Cardiac muscle cell (in vitro differentiated cells and primary cell): ENCODE measurements at regions not wholly inside any gene's neighbourhood (a gene's known extent, or its start where the extent isn't known, plus 50 kb on each side); places are given as distances from the start of the nearest gene placed in this dataset.
A peak's percentile ranks its signal among the peaks of the same experiment; 100 is the strongest.
"Not testable (repeated sequence)": the region's sequence is repeated elsewhere in the genome, so short reads cannot be mapped to it uniquely, and the experiment has no call there.

Experiments used
- DNase-seq, 2 donors: peaks; one replicate each; pipeline versions ENCODE4 v3.0.0 to v3.0.0-alpha.2; 2010 to 2017; ENCODE audit warnings: low read depth in 1 of 2, low spot score in 1 of 2
- H3K27ac ChIP-seq: fragments of 200-600 bp; sonication (generic); 2 replicates; pipeline ENCODE4 v1.5.1; 2016
- H3K27me3 ChIP-seq: fragments of 200-600 bp; sonication (generic); 2 replicates; pipeline ENCODE4 v1.6.0; 2016; ENCODE audit warnings: control low read depth
- H3K36me3 ChIP-seq: fragments of 200-600 bp; sonication (generic); 2 replicates; pipeline ENCODE4 v1.5.1; 2016; ENCODE audit warnings: control low read depth
- H3K4me1 ChIP-seq: fragments of 200-600 bp; sonication (generic); 2 replicates; pipeline ENCODE4 v1.8.1; 2017; ENCODE audit warnings: low read depth, mild to moderate bottlenecking, mixed run types
- H3K4me3 ChIP-seq: fragments of 200-600 bp; sonication (generic); 2 replicates; pipeline ENCODE4 v1.5.1; 2016; ENCODE audit warnings: mild to moderate bottlenecking
- H3K9me3 ChIP-seq: fragments of 200-600 bp; sonication (generic); 2 replicates; pipeline ENCODE4 v1.5.1; 2017; ENCODE audit warnings: low read depth, mild to moderate bottlenecking, control low read depth
- TF ChIP-seq, protein P1 (sequence below): IDR thresholded peaks from 2 replicates; pipeline ENCODE4 v1.5.1; 2012; ENCODE audit warnings: low read depth, mild to moderate bottlenecking, low read length

DNA sequence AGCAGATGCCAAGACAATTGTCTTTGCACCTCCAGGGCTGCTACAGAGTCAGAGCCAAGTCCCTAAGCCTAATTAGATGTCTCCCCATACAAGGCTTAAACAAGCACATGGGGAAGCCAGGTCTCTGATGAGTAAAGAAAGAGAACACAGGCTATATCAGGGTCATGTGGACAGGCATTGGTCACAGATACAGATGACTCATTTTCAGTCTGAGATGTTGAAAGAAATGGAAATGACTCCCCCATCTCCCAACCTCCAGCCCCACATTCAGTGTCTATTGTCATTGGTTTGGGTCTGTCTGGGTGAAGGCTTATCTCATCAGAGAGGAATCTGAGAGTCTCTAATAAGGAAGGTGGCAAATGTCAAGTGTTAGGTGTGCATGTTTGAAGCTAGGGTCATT is 290.1 kb upstream of the KIAA1217 start:
- Histone ChIP-seq H3K27ac (peak overlapping the region; percentile 43), H3K9me3 (no peaks in the 10 kb centered on the region), H3K27me3 (no peaks in the 10 kb centered on the region)

DNA sequence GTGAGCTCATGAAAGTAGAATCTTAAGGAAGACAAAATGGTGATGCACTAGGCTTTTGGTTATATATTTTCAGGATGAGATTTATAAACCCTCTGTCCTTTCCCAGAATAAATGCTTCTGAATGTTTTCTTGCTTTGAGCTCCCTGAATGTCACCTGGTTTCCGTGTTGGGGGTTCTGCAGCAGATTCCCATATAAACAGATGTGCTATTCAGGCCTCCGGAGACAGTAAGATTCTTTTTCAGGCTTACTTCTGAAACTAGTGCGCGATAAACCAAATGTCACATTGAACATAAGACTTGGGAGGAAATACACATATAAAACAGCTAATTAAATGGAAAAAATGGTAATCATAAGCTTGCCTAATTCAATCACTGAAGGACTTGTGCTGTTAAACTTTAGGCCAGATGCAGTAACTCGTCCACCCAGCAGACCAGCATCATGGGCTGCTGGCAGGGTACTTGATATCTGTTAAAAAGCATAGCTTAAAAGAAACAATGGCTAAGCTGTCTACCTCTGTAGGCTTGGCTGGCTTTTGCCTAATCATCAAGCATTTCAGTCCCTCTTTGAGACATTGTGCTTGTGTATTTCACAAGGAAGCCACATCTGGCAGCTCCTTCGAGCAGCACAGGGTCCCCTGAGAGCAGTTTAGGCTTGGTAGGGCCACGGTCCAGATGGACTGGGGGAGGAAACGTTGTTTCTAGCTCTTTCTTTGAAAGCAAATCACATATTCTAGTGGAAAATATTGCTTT is 281.2 kb upstream of the KIAA1217 start:
- no peak overlapping the region for H3K4me3 ChIP-seq
- no peaks in the 10 kb centered on the region for H3K27me3 ChIP-seq
- H3K36me3 ChIP-seq, result no peaks in the 10 kb centered on the region
- no peaks in the 10 kb centered on the region for H3K4me1 ChIP-seq
- no peak for DNase-seq
- no peaks in the 10 kb centered on the region for H3K9me3 ChIP-seq
- no peak overlapping the region for H3K27ac ChIP-seq
- TF ChIP-seq, protein P1, sequence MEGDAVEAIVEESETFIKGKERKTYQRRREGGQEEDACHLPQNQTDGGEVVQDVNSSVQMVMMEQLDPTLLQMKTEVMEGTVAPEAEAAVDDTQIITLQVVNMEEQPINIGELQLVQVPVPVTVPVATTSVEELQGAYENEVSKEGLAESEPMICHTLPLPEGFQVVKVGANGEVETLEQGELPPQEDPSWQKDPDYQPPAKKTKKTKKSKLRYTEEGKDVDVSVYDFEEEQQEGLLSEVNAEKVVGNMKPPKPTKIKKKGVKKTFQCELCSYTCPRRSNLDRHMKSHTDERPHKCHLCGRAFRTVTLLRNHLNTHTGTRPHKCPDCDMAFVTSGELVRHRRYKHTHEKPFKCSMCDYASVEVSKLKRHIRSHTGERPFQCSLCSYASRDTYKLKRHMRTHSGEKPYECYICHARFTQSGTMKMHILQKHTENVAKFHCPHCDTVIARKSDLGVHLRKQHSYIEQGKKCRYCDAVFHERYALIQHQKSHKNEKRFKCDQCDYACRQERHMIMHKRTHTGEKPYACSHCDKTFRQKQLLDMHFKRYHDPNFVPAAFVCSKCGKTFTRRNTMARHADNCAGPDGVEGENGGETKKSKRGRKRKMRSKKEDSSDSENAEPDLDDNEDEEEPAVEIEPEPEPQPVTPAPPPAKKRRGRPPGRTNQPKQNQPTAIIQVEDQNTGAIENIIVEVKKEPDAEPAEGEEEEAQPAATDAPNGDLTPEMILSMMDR, result no peak

More for the DNA sequence above, 290.1 kb upstream of the KIAA1217 start:
- TF ChIP-seq, protein P1, result no peak
- no peak for DNase-seq
- Histone ChIP-seq H3K4me1 (no peaks in the 10 kb centered on the region), H3K4me3 (no peak overlapping the region), H3K36me3 (no peaks in the 10 kb centered on the region)

DNA sequence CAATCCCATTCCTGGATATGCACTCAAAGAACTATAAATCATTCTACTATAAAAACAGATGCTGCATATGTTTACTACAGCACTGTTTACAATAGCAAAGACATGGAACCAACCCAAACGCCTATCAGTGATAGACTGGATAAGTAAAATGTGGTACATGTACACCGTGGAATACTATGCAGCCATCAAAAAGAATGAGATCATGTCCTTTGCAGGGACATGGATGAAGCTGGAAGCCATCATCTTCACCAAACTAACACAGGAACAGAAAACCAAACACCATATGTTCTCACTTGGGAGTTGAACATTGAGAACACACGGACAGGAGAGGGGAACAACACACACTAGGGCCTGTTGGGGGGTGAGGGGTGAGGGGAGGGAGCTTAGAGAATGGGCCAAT is 274.9 kb upstream of the KIAA1217 start:
- H3K4me3 ChIP-seq, H3K27me3 ChIP-seq, H3K9me3 ChIP-seq, DNase-seq, H3K4me1 ChIP-seq, H3K27ac ChIP-seq, H3K36me3 ChIP-seq: not testable (repeated sequence)

DNA sequence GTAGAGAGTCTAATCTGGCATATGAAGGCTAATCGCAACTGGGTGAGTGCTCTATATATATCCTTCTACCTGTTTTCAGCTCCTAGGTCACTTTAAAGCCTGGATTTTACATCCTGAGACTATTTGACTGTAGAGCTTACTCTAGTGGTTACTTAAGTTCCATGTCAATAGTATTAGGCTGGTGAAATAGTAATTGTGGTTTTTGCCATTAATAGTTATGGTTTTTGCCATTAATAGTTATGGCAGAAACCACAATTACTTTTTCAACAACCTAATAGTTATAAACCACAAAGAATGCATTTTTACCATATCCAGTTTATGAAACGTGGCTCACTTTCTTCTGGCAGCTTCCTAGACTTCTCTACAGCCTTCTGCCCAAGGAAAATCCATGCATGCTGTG is 263.1 kb upstream of the KIAA1217 start:
- no peaks in the 10 kb centered on the region for H3K9me3 ChIP-seq

DNA sequence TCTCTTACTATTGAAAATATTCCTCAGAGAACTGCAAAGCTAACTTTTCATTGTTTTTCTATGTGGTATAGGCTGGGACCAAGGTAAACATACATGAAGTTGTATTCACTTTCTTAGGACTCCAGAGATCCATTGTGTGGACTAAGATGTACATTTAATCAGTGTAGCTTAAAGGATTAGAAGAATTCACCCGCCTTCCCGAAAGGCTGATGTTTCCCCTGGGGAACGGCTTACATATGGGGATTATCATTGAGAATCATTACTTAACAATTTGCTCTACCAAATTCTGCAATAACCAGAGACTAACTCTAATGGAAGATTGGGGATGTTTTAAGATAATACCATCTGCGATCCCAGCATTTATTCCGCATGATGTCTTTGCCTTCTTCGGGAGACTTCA is 257.1 kb upstream of the KIAA1217 start:
- DNase-seq, result no peak
- TF ChIP-seq, protein P1, result no peak
- H3K36me3 ChIP-seq, result no peaks in the 10 kb centered on the region
- no peak overlapping the region for H3K27ac ChIP-seq
- H3K4me3 ChIP-seq, result no peak overlapping the region
- H3K9me3 ChIP-seq, result no peaks in the 10 kb centered on the region
- H3K4me1 ChIP-seq, result no peaks in the 10 kb centered on the region
- H3K27me3 ChIP-seq, result no peaks in the 10 kb centered on the region

More for the DNA sequence above, 263.1 kb upstream of the KIAA1217 start:
- H3K27me3 ChIP-seq, result no peaks in the 10 kb centered on the region
- no peak overlapping the region for H3K4me3 ChIP-seq
- DNase-seq, result no peak
- no peaks in the 10 kb centered on the region for H3K36me3 ChIP-seq
- TF ChIP-seq, protein P1, result no peak
- H3K27ac ChIP-seq, result no peak overlapping the region
- no peaks in the 10 kb centered on the region for H3K4me1 ChIP-seq

DNA sequence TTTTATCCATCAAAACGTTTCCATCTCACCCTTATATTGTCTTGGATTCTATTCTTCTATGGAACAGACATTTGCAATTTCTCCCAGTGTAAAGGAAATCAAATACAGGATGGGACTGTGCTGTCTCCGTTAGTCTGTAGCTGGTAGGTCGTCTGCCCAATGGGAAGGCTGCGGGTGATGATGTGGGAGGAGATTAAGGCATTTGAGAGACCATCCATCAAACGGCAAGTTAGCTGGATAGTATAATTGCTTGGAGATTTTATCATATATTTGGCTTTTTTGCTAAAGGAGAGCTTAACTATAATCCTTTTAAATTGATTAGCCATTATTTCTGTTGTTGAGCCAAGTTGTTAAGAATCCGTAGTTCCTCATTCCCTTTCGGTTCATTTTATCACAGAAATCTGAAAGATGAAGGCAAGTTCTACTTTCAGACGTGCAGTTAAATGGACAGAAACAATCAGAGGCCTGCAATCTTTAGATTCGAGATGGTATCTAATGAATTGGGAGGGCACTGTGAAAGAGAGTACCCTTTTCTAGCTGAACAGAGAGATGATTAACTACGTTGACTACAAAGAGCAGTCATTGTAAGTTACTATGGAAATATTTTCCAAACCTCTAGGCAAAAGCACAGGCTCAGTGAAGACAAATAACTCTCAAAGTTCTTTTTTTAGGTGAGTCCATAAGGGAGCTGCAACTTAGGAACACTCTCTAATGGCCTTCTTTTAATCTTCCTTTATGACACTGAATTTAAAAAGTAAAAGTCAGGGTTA is 253.3 kb upstream of the KIAA1217 start:
- H3K4me1 ChIP-seq, result no peaks in the 10 kb centered on the region
- H3K36me3 ChIP-seq, result no peaks in the 10 kb centered on the region
- H3K27ac ChIP-seq, result no peak overlapping the region
- TF ChIP-seq, protein P1, result no peak
- no peaks in the 10 kb centered on the region for H3K27me3 ChIP-seq
- no peaks in the 10 kb centered on the region for H3K9me3 ChIP-seq
- no peak for DNase-seq
- no peak overlapping the region for H3K4me3 ChIP-seq
